ENCODE measurements at regions not wholly inside any gene's neighbourhood (a gene's known extent, or its start where the extent isn't known, plus 50 kb on each side); places are given as distances from the start of the nearest gene placed in this dataset.

DNA sequence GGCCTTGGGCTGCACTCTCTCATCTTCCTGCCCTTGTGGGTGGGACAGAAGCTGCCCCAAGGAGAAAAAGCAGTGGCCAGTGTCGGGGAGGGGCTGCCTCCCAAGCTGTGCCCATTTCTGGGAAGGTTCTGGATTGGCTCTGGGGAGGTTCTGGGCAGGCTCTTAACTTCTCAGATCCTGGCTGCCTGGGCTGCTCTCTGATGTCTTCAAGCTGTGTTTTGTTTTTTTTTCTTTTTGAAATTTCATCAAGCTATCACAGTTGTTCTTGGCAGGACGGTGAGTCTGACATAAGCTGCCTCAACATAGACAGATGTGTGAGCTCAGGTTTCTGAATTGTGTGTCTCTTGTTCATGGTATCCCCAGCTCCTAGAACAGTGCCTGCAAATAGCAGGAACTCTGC lies 1032.0 kb downstream of the BRD1 start:
- TF ChIP-seq POLR2AphosphoS5 (IDR thresholded peaks at IDR 0.05; ENCODE audit: low read depth, low read length) = no peak
- TF ChIP-seq, protein P1, sequence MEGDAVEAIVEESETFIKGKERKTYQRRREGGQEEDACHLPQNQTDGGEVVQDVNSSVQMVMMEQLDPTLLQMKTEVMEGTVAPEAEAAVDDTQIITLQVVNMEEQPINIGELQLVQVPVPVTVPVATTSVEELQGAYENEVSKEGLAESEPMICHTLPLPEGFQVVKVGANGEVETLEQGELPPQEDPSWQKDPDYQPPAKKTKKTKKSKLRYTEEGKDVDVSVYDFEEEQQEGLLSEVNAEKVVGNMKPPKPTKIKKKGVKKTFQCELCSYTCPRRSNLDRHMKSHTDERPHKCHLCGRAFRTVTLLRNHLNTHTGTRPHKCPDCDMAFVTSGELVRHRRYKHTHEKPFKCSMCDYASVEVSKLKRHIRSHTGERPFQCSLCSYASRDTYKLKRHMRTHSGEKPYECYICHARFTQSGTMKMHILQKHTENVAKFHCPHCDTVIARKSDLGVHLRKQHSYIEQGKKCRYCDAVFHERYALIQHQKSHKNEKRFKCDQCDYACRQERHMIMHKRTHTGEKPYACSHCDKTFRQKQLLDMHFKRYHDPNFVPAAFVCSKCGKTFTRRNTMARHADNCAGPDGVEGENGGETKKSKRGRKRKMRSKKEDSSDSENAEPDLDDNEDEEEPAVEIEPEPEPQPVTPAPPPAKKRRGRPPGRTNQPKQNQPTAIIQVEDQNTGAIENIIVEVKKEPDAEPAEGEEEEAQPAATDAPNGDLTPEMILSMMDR (IDR thresholded peaks at IDR 0.05) = no peak
- TF ChIP-seq, protein P2, sequence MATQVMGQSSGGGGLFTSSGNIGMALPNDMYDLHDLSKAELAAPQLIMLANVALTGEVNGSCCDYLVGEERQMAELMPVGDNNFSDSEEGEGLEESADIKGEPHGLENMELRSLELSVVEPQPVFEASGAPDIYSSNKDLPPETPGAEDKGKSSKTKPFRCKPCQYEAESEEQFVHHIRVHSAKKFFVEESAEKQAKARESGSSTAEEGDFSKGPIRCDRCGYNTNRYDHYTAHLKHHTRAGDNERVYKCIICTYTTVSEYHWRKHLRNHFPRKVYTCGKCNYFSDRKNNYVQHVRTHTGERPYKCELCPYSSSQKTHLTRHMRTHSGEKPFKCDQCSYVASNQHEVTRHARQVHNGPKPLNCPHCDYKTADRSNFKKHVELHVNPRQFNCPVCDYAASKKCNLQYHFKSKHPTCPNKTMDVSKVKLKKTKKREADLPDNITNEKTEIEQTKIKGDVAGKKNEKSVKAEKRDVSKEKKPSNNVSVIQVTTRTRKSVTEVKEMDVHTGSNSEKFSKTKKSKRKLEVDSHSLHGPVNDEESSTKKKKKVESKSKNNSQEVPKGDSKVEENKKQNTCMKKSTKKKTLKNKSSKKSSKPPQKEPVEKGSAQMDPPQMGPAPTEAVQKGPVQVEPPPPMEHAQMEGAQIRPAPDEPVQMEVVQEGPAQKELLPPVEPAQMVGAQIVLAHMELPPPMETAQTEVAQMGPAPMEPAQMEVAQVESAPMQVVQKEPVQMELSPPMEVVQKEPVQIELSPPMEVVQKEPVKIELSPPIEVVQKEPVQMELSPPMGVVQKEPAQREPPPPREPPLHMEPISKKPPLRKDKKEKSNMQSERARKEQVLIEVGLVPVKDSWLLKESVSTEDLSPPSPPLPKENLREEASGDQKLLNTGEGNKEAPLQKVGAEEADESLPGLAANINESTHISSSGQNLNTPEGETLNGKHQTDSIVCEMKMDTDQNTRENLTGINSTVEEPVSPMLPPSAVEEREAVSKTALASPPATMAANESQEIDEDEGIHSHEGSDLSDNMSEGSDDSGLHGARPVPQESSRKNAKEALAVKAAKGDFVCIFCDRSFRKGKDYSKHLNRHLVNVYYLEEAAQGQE (IDR thresholded peaks at IDR 0.05; ENCODE audit: insufficient read depth in 1 of 2, low read depth in 2 of 2, low read length in 1 of 2) = no peak

Data from Panc1 (cell line).